DOHH2 (cell line): ENCODE measurements at regions not wholly inside any gene's neighbourhood (a gene's known extent, or its start where the extent isn't known, plus 50 kb on each side); places are given as distances from the start of the nearest gene placed in this dataset.

Source experiments
- CTCF ChIP-seq: fragments of 200-600 bp; sonication (generic); IDR thresholded peaks from one replicate; pipeline ENCODE4 v1.5.1; 2014; ENCODE audit warnings: antibody characterized with exemption, mild to moderate bottlenecking, low read depth, low read length; ENCODE audit not compliant: poor library complexity, severe bottlenecking
- EZH2phosphoT487 ChIP-seq: fragments of 200-600 bp; sonication (generic); IDR thresholded peaks from 2 replicates; pipeline ENCODE4 v1.6.1; 2017; ENCODE audit warnings: borderline replicate concordance, mild to moderate bottlenecking, antibody characterized with exemption, low read length, moderate library complexity, mixed read lengths

GRCh38 chr2:150319085-150319484 lies 168.4 kb downstream of the RND3 start:
- TF ChIP-seq CTCF: no peak
- no peak for TF ChIP-seq EZH2phosphoT487
